Brain microvascular endothelial cell (primary cell): ENCODE measurements at regions not wholly inside any gene's neighbourhood (a gene's known extent, or its start where the extent isn't known, plus 50 kb on each side); places are given as distances from the start of the nearest gene placed in this dataset.

ENCODE experiments used
- DNase-seq: peaks from one replicate; pipeline ENCODE4 v3.0.0-alpha.2; 2020
- H3K27ac ChIP-seq: fragments of 250-450 bp; sonication (Bioruptor Pico); 2 replicates; pipeline ENCODE4 v1.5.1; 2020; ENCODE audit warnings: mild to moderate bottlenecking, moderate library complexity
- H3K27me3 ChIP-seq: fragments of 250-450 bp; sonication (Bioruptor Pico); replicated peaks from 2 replicates; pipeline ENCODE4 v1.5.1; 2020; ENCODE audit warnings: mild to moderate bottlenecking
- H3K36me3 ChIP-seq: fragments of 250-450 bp; sonication (Bioruptor Pico); replicated peaks from 2 replicates; pipeline ENCODE4 v1.5.1; 2020; ENCODE audit warnings: mild to moderate bottlenecking
- H3K4me3 ChIP-seq: 2 replicates; pipeline ENCODE4 v1.5.1; 2011; ENCODE audit warnings: low read depth, mild to moderate bottlenecking, control low read depth, low read length, moderate library complexity
- in situ Hi-C: cut with HindIII; loops from 2 replicates; pipeline ENCODE4 v1.10.0; 2017; ENCODE audit warnings: low sequenced_read_pairs, low pct_ligation_motif_present
- TF ChIP-seq, protein P1 (sequence below): IDR thresholded peaks from 2 replicates; pipeline ENCODE4 v1.5.1; 2011; ENCODE audit warnings: low read depth, mild to moderate bottlenecking, moderate library complexity, low read length, control low read depth, inconsistent platforms; ENCODE audit errors: missing control alignments

DNA sequence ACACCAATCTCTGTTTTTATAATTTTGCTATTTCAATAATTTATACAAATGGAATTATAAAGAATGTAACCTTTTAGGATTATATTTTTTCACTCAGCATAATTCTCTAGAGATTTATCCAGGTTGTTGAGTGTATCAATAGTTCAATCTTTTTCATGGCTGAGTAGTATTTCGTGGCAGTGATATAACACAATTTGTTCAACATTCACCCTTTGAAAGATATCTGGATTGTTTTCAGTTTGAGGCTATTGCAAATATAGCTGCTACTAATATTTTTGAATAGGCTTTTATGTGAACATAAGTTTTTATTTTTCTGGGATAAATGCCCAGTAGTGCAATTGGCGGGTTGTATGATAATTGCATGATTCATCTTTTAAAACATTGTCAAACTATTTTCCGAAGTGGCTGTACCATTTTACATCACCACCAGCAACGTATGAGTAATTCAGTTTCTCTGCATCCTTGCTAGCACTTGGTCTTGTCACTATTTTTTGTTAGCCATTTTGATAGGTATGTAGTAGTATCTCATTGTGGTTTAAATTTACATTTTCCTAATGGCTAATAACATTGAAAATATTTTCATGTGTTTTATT is 55.6 kb upstream of the ABCD3 start:
- H3K4me3 ChIP-seq, result no peak overlapping the region
- H3K36me3 ChIP-seq, result no peaks in the 10 kb centered on the region
- in situ Hi-C loops, result no loop called here
- DNase-seq, result peak; percentile 66
- TF ChIP-seq, protein P1, sequence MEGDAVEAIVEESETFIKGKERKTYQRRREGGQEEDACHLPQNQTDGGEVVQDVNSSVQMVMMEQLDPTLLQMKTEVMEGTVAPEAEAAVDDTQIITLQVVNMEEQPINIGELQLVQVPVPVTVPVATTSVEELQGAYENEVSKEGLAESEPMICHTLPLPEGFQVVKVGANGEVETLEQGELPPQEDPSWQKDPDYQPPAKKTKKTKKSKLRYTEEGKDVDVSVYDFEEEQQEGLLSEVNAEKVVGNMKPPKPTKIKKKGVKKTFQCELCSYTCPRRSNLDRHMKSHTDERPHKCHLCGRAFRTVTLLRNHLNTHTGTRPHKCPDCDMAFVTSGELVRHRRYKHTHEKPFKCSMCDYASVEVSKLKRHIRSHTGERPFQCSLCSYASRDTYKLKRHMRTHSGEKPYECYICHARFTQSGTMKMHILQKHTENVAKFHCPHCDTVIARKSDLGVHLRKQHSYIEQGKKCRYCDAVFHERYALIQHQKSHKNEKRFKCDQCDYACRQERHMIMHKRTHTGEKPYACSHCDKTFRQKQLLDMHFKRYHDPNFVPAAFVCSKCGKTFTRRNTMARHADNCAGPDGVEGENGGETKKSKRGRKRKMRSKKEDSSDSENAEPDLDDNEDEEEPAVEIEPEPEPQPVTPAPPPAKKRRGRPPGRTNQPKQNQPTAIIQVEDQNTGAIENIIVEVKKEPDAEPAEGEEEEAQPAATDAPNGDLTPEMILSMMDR, result no peak
- H3K27ac ChIP-seq, result no peak overlapping the region
- H3K27me3 ChIP-seq, result no peaks in the 10 kb centered on the region

DNA sequence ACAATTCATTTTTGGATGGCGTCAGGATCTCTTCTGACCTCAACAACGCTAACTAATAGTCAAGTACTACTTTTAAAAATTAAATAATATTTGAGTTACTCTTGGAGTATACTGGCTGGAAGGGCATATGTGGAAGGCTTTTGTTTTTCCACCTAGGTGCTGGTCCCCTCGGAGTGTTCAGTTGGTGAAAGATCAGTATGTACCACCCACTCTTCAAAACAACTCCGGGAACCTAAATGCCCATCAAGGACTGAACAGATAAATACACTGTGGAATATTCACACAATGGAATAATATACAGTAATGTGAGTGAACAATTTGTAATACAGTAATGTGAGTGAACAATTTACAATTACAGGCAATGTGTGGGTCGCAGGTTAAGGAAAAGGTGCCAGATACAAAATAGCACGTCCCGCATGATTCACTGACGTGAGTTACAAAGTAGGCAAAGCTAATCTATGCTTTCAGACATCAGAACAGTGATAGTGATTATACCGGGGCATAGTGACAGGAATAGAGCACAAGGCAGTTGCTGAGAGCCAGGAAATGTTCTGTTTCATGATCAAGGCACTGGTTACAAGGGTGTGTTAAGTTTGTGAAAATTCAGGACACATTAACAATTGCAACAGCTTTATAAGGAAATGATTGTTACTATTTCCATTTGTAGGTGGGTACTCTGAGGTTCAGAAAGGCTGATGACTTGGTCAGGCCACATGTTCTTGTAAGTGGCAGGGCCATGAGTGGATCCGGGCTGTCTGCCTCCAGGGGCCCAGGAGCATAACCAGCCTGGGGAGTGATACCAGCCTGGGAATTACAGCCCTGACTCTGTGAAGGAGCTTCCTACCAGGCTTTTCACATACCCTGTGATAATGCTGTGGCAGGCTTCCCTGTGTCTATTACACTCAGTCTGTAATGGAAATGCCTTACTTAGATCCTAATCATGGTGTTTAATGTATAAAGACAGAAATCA is 59.3 kb upstream of the ABCD3 start:
- no peaks in the 10 kb centered on the region for H3K36me3 ChIP-seq
- in situ Hi-C loops, result no loop called here
- H3K4me3 ChIP-seq, result no peak overlapping the region
- TF ChIP-seq, protein P1, result no peak
- no peaks in the 10 kb centered on the region for H3K27me3 ChIP-seq
- no peak for DNase-seq
- H3K27ac ChIP-seq, result no peak overlapping the region

DNA sequence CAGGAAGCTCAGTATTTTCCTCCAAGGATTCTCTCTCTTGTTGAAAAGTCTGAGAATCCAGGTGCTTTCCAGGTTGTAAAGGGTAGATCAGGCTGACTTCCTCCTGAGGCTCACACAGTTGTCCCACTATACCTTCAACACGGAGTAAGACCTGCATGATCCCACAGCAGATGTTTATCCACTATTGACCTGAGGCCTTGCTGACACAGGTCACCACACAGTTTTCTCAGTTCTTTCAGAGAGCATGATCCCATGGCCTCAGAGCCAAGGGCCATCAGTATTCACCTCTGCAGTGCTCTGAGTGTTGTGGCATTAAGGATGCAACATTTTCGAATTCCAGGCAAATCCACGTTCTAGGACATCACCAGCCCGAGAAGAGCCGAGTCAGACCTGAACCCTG is 60.5 kb upstream of the ABCD3 start:
- Histone ChIP-seq H3K36me3 (no peaks in the 10 kb centered on the region), H3K27ac (no peak overlapping the region), H3K4me3 (no peak overlapping the region), H3K27me3 (no peaks in the 10 kb centered on the region)
- TF ChIP-seq, protein P1, result no peak
- in situ Hi-C loops, result no loop called here
- DNase-seq, result no peak

DNA sequence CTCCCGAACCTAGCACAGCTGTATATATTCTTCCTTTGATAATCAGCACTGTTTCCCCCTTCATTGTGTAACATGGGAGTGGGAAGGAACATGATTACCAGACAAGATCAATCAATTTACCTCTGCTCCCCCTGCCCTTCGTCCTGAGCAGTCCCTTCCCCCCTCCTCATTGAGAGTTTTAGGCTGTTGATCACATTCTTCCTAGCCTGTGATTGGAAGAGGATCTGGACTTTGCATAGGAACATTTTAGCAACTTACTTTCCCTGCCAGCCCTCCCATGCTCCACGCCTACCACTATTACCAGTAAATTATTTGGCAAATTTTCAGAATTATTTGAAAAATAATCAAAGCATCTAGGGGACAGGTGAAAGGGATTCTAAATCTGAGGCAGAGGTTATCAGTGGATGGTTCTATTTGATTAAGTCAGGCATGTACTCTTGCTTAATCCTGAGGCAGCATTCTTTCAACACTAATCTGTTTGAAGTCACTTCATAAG is 62.7 kb upstream of the ABCD3 start:
- DNase-seq, result no peak
- no peak overlapping the region for H3K4me3 ChIP-seq
- TF ChIP-seq, protein P1, result no peak
- in situ Hi-C loops, result no loop called here
- no peak overlapping the region for H3K27ac ChIP-seq
- no peaks in the 10 kb centered on the region for H3K27me3 ChIP-seq
- H3K36me3 ChIP-seq, result no peaks in the 10 kb centered on the region

DNA sequence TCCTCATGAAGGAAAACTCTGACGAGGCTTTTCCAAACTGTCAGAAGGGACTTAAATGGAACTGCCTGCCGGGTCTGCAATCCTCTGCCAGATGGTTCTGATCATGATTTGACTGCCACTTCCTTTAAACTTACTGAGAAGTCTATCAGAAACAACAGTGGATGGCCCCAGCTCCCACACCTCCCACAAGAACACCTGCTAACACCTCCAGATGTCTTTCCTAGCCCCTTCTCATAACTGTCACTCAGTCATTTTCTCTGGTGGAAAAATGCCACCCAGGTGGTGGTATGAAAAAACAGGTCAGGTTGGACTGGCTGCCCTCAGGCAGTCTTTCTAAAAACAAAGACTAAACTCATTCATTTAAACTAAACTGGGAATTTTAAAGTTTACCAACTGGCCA is 66.7 kb upstream of the ABCD3 start:
- in situ Hi-C loops, result no loop called here
- no peak for DNase-seq

More for the DNA sequence above, 66.7 kb upstream of the ABCD3 start:
- H3K4me3 ChIP-seq, result no peak overlapping the region
- no peak overlapping the region for H3K27ac ChIP-seq
- H3K27me3 ChIP-seq, result no peaks in the 10 kb centered on the region
- H3K36me3 ChIP-seq, result no peaks in the 10 kb centered on the region
- TF ChIP-seq, protein P1, result no peak
